GM12878 (cell line): ENCODE measurements at regions not wholly inside any gene's neighbourhood (a gene's known extent, or its start where the extent isn't known, plus 50 kb on each side); places are given as distances from the start of the nearest gene placed in this dataset.

Experiments used
- BCL11A ChIP-seq: IDR thresholded peaks from 2 replicates; pipeline ENCODE4 v1.6.1; 2011; ENCODE audit warnings: low read depth, low read length
- CTCF ChIP-seq, 3 experiments: IDR thresholded peaks in 2 of 3; conservative IDR thresholded peaks in 1 of 3; 2 replicates each; pipeline ENCODE4 v1.5.1; 2011; ENCODE audit warnings: low read depth in 3 of 3, low read length in 3 of 3, mild to moderate bottlenecking in 3 of 3, control low read depth in 2 of 3, moderate library complexity in 2 of 3, inconsistent platforms in 1 of 3, mixed read lengths in 1 of 3; ENCODE audit not compliant: control insufficient read depth in 2 of 3, insufficient read depth in 1 of 3; ENCODE audit errors: extremely low read depth in 1 of 3
- FOXK2 ChIP-seq: fragments of 450-650 bp; IDR thresholded peaks from 2 replicates; pipeline ENCODE4 v1.6.1; 2017; ENCODE audit warnings: mild to moderate bottlenecking, moderate library complexity
- KAT2A ChIP-seq: conservative IDR thresholded peaks from 2 replicates; pipeline ENCODE4 v1.6.1; 2011; ENCODE audit warnings: low read depth, low read length; ENCODE audit not compliant: control insufficient read depth
- MAX ChIP-seq: IDR thresholded peaks from 2 replicates; pipeline ENCODE4 v1.6.1; 2012; ENCODE audit warnings: low read depth, low read length, improper control_type of control experiment
- MTA3 ChIP-seq: IDR thresholded peaks from 2 replicates; pipeline ENCODE4 v1.6.1; 2012; ENCODE audit warnings: low read length, inconsistent platforms, borderline replicate concordance
- POLR2A ChIP-seq: IDR thresholded peaks from 2 replicates; pipeline ENCODE4 v1.6.1; 2011; ENCODE audit warnings: low read depth, mild to moderate bottlenecking, low read length
- RFX5 ChIP-seq: IDR thresholded peaks from 2 replicates; pipeline ENCODE4 v1.6.1; 2011; ENCODE audit warnings: low read depth, low read length, improper control_type of control experiment
- SRF ChIP-seq, 2 experiments: IDR thresholded peaks; 2 replicates each; pipeline ENCODE4 v1.6.1; 2011; ENCODE audit warnings: low read depth in 2 of 2, low read length in 2 of 2, mild to moderate bottlenecking in 1 of 2, moderate library complexity in 1 of 2
- TAF1 ChIP-seq: IDR thresholded peaks from 2 replicates; pipeline ENCODE4 v1.6.1; 2011; ENCODE audit warnings: mild to moderate bottlenecking, low read depth, low read length, borderline replicate concordance
- YBX1 ChIP-seq: fragments of 450-650 bp; IDR thresholded peaks from 2 replicates; pipeline ENCODE4 v1.6.1; 2016; ENCODE audit warnings: antibody characterized with exemption
- ZBTB33 ChIP-seq: fragments of 450-650 bp; IDR thresholded peaks from 2 replicates; pipeline ENCODE4 v1.6.1; 2017; ENCODE audit warnings: mild to moderate bottlenecking
- TF ChIP-seq, protein P1 (sequence below): fragments of 450-650 bp; formaldehyde crosslinking; IDR thresholded peaks from 2 replicates; pipeline ENCODE4 v1.5.0; 2022; ENCODE audit warnings: mild to moderate bottlenecking, missing genetic modification characterization

DNA sequence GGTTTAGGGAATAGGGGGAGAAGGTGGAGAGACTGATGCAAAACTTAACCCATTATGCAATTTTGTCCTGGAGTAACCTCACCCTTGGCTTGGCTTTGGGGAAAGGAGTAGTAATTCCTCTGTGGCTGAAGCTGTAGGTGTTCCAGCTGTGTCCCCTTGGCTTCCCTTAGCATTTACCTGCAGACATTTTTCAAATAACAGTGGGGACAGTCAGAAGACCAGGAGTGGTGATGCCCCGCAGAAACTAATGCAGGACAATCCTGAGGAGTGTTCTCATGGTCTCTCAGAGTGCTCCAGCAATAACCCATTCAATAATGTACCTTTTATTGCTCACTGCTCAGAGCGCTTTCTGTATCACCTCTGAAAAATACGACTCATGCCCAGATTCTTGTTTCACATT lies 282.1 kb downstream of the ZEB1 start:
- TF ChIP-seq MAX (no peak), YBX1 (no peak), CTCF (IDR thresholded peaks at IDR 0.05 in 2 of 3, conservative IDR thresholded peaks at IDR 0.05 in 1 of 3; ENCODE audit: control insufficient read depth in 2 of 3, extremely low read depth in 1 of 3, insufficient read depth in 1 of 3, low read depth in 3 of 3, low read length in 3 of 3) (no peak), RFX5 (no peak), MTA3 (no peak), POLR2A (no peak), BCL11A (no peak), ZBTB33 (no peak), FOXK2 (no peak), TAF1 (no peak), SRF (IDR thresholded peaks at IDR 0.05; ENCODE audit: low read depth in 2 of 2, low read length in 2 of 2) (no peak), KAT2A (no peak)
- TF ChIP-seq, protein P1, sequence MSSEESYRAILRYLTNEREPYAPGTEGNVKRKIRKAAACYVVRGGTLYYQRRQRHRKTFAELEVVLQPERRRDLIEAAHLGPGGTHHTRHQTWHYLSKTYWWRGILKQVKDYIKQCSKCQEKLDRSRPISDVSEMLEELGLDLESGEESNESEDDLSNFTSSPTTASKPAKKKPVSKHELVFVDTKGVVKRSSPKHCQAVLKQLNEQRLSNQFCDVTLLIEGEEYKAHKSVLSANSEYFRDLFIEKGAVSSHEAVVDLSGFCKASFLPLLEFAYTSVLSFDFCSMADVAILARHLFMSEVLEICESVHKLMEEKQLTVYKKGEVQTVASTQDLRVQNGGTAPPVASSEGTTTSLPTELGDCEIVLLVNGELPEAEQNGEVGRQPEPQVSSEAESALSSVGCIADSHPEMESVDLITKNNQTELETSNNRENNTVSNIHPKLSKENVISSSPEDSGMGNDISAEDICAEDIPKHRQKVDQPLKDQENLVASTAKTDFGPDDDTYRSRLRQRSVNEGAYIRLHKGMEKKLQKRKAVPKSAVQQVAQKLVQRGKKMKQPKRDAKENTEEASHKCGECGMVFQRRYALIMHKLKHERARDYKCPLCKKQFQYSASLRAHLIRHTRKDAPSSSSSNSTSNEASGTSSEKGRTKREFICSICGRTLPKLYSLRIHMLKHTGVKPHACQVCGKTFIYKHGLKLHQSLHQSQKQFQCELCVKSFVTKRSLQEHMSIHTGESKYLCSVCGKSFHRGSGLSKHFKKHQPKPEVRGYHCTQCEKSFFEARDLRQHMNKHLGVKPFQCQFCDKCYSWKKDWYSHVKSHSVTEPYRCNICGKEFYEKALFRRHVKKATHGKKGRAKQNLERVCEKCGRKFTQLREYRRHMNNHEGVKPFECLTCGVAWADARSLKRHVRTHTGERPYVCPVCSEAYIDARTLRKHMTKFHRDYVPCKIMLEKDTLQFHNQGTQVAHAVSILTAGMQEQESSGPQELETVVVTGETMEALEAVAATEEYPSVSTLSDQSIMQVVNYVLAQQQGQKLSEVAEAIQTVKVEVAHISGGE (CRISPR knock-in tag): no peak
